GM23338 (cell line): ENCODE measurements at regions not wholly inside any gene's neighbourhood (a gene's known extent, or its start where the extent isn't known, plus 50 kb on each side); places are given as distances from the start of the nearest gene placed in this dataset.

ENCODE experiments used
- ATAC-seq: fragments of 200-7000 bp; cut with Tn5 transposase; 3 replicates; pipeline ENCODE4 v1.9.1; 2020
- DNase-seq: peaks from one replicate; pipeline ENCODE4 v3.0.0-alpha.2; 2015; ENCODE audit warnings: low spot score
- H2AFZ ChIP-seq: fragments of 200-600 bp; sonication (generic); 2 replicates; pipeline ENCODE4 v1.8.0; 2016; ENCODE audit warnings: antibody characterized with exemption, mild to moderate bottlenecking, moderate library complexity
- H3F3A ChIP-seq: fragments of 200-600 bp; sonication (generic); replicated peaks from 2 replicates; pipeline ENCODE4 v1.8.0; 2017; ENCODE audit warnings: antibody characterized with exemption, mixed run types, low read depth
- H3K27ac ChIP-seq: fragments of 200-600 bp; sonication (generic); 2 replicates; pipeline ENCODE4 v1.6.1; 2016; ENCODE audit warnings: low read depth
- H3K27me3 ChIP-seq: fragments of 200-600 bp; sonication (generic); 2 replicates; pipeline ENCODE4 v1.8.0; 2016; ENCODE audit warnings: mild to moderate bottlenecking, mixed run types, moderate library complexity; ENCODE audit not compliant: insufficient read depth
- H3K36me3 ChIP-seq: fragments of 200-600 bp; sonication (generic); 2 replicates; pipeline ENCODE4 v1.8.0; 2016; ENCODE audit warnings: mild to moderate bottlenecking; ENCODE audit not compliant: insufficient read depth
- H3K4me1 ChIP-seq: fragments of 200-600 bp; sonication (generic); 2 replicates; pipeline ENCODE4 v1.8.0; 2016; ENCODE audit warnings: mild to moderate bottlenecking, moderate library complexity; ENCODE audit not compliant: insufficient read depth
- H3K4me2 ChIP-seq: fragments of 200-600 bp; sonication (generic); 2 replicates; pipeline ENCODE4 v1.7.1; 2017; ENCODE audit warnings: mixed run types
- H3K4me3 ChIP-seq: fragments of 200-600 bp; sonication (generic); 2 replicates; pipeline ENCODE4 v1.6.1; 2016; ENCODE audit warnings: mixed run types
- H3K79me2 ChIP-seq: fragments of 200-600 bp; sonication (generic); replicated peaks from 2 replicates; pipeline ENCODE4 v1.8.0; 2017; ENCODE audit warnings: mild to moderate bottlenecking; ENCODE audit not compliant: insufficient read depth
- H3K9me2 ChIP-seq: fragments of 200-600 bp; sonication (generic); 2 replicates; pipeline ENCODE4 v1.8.0; 2017; ENCODE audit not compliant: insufficient read depth
- H4K20me1 ChIP-seq: fragments of 200-600 bp; sonication (generic); replicated peaks from 2 replicates; pipeline ENCODE4 v1.8.0; 2017; ENCODE audit warnings: mild to moderate bottlenecking; ENCODE audit not compliant: insufficient read depth
- H3K27ac Mint-ChIP-seq: 2 replicates; pipeline ENCODE4 v1.8.0; 2020; ENCODE audit warnings: inconsistent platforms, mild to moderate bottlenecking, moderate library complexity, mixed read lengths
- H3K27me3 Mint-ChIP-seq: 3 replicates; pipeline ENCODE4 v1.8.0; 2022; ENCODE audit warnings: low read depth, mild to moderate bottlenecking, moderate library complexity, mixed read lengths, inconsistent platforms; ENCODE audit not compliant: insufficient read depth, poor library complexity
- H3K36me3 Mint-ChIP-seq: 3 replicates; pipeline ENCODE4 v1.8.0; 2021; ENCODE audit warnings: low read depth, mild to moderate bottlenecking, inconsistent platforms, moderate library complexity, mixed read lengths
- H3K4me1 Mint-ChIP-seq: 3 replicates; pipeline ENCODE4 v1.8.0; 2020; ENCODE audit warnings: mild to moderate bottlenecking, inconsistent platforms, mixed read lengths
- H3K4me3 Mint-ChIP-seq: 3 replicates; pipeline ENCODE4 v1.8.0; 2021; ENCODE audit warnings: moderate library complexity, mild to moderate bottlenecking, inconsistent platforms, mixed read lengths
- H3K9me3 Mint-ChIP-seq: 3 replicates; pipeline ENCODE4 v1.8.0; 2020; ENCODE audit warnings: moderate library complexity, mild to moderate bottlenecking, inconsistent platforms, mixed read lengths
- CREB1 ChIP-seq: fragments of 250-450 bp; sonication (Bioruptor Pico); IDR thresholded peaks from 2 replicates; pipeline ENCODE4 v1.5.0; 2020; ENCODE audit warnings: low read depth, mild to moderate bottlenecking, moderate library complexity
- NANOG ChIP-seq: IDR thresholded peaks from 2 replicates; pipeline ENCODE4 v1.6.1; 2016; ENCODE audit warnings: antibody characterized with exemption, borderline replicate concordance
- POLR2AphosphoS5 ChIP-seq: IDR thresholded peaks from 2 replicates; pipeline ENCODE4 v1.6.1; 2016; ENCODE audit warnings: antibody characterized with exemption, low read depth
- STAT1 ChIP-seq: IDR thresholded peaks from one replicate; pipeline ENCODE4 v1.6.1; 2016; ENCODE audit warnings: antibody characterized with exemption; ENCODE audit not compliant: unreplicated experiment
- ZNF114 ChIP-seq: fragments of 250-450 bp; sonication (Bioruptor Pico); IDR thresholded peaks from 2 replicates; pipeline ENCODE4 v1.5.0; 2020; ENCODE audit warnings: mild to moderate bottlenecking, moderate library complexity
- TF ChIP-seq, protein P1 (sequence below): fragments of 250-450 bp; sonication (Bioruptor Pico); IDR thresholded peaks from 2 replicates; pipeline ENCODE4 v1.5.0; 2020; ENCODE audit warnings: mild to moderate bottlenecking, moderate library complexity
- TF ChIP-seq, protein P2 (sequence below): IDR thresholded peaks from 2 replicates; pipeline ENCODE4 v1.6.1; 2016; ENCODE audit warnings: antibody characterized with exemption

GRCh38 chr7:111671927-111672326 is 109.6 kb upstream of the IMMP2L start:
- no peaks in the 10 kb centered on the region for H3F3A ChIP-seq
- no peaks in the 10 kb centered on the region for H3K9me3 Mint-ChIP-seq
- H3K79me2 ChIP-seq, result no peaks in the 10 kb centered on the region
- H3K27me3 ChIP-seq, result no peaks in the 10 kb centered on the region
- no peaks in the 10 kb centered on the region for H3K36me3 Mint-ChIP-seq
- peaks cover 4% of the 10 kb centered on the region for H3K27me3 Mint-ChIP-seq
- H3K27ac ChIP-seq, result no peak overlapping the region
- no peak overlapping the region for H3K4me3 Mint-ChIP-seq
- H4K20me1 ChIP-seq, result no peaks in the 10 kb centered on the region
- ATAC-seq, result no peak
- H3K36me3 ChIP-seq, result no peaks in the 10 kb centered on the region
- H3K4me1 Mint-ChIP-seq, result peaks cover 5% of the 10 kb centered on the region
- DNase-seq, result no peak
- no peak overlapping the region for H3K4me2 ChIP-seq
- peaks cover 10% of the 10 kb centered on the region for H3K4me1 ChIP-seq
- H3K27ac Mint-ChIP-seq, result no peak overlapping the region
- no peaks in the 10 kb centered on the region for H3K9me2 ChIP-seq
- no peak overlapping the region for H2AFZ ChIP-seq
- TF ChIP-seq, protein P1, sequence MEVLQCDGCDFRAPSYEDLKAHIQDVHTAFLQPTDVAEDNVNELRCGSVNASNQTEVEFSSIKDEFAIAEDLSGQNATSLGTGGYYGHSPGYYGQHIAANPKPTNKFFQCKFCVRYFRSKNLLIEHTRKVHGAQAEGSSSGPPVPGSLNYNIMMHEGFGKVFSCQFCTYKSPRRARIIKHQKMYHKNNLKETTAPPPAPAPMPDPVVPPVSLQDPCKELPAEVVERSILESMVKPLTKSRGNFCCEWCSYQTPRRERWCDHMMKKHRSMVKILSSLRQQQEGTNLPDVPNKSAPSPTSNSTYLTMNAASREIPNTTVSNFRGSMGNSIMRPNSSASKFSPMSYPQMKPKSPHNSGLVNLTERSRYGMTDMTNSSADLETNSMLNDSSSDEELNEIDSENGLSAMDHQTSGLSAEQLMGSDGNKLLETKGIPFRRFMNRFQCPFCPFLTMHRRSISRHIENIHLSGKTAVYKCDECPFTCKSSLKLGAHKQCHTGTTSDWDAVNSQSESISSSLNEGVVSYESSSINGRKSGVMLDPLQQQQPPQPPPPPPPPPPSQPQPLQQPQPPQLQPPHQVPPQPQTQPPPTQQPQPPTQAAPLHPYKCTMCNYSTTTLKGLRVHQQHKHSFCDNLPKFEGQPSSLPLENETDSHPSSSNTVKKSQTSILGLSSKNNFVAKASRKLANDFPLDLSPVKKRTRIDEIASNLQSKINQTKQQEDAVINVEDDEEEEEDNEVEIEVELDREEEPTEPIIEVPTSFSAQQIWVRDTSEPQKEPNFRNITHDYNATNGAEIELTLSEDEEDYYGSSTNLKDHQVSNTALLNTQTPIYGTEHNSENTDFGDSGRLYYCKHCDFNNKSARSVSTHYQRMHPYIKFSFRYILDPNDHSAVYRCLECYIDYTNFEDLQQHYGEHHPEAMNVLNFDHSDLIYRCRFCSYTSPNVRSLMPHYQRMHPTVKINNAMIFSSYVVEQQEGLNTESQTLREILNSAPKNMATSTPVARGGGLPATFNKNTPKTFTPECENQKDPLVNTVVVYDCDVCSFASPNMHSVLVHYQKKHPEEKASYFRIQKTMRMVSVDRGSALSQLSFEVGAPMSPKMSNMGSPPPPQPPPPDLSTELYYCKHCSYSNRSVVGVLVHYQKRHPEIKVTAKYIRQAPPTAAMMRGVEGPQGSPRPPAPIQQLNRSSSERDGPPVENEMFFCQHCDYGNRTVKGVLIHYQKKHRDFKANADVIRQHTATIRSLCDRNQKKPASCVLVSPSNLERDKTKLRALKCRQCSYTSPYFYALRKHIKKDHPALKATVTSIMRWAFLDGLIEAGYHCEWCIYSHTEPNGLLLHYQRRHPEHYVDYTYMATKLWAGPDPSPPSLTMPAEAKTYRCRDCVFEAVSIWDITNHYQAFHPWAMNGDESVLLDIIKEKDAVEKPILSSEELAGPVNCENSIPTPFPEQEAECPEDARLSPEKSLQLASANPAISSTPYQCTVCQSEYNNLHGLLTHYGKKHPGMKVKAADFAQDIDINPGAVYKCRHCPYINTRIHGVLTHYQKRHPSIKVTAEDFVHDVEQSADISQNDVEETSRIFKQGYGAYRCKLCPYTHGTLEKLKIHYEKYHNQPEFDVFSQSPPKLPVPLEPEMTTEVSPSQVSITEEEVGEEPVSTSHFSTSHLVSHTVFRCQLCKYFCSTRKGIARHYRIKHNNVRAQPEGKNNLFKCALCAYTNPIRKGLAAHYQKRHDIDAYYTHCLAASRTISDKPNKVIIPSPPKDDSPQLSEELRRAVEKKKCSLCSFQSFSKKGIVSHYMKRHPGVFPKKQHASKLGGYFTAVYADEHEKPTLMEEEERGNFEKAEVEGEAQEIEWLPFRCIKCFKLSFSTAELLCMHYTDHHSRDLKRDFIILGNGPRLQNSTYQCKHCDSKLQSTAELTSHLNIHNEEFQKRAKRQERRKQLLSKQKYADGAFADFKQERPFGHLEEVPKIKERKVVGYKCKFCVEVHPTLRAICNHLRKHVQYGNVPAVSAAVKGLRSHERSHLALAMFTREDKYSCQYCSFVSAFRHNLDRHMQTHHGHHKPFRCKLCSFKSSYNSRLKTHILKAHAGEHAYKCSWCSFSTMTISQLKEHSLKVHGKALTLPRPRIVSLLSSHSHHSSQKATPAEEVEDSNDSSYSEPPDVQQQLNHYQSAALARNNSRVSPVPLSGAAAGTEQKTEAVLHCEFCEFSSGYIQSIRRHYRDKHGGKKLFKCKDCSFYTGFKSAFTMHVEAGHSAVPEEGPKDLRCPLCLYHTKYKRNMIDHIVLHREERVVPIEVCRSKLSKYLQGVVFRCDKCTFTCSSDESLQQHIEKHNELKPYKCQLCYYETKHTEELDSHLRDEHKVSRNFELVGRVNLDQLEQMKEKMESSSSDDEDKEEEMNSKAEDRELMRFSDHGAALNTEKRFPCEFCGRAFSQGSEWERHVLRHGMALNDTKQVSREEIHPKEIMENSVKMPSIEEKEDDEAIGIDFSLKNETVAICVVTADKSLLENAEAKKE, result no peak
- no peak for TF ChIP-seq CREB1 (CRISPR knock-in tag)
- no peak for TF ChIP-seq STAT1
- no peak for TF ChIP-seq ZNF114
- TF ChIP-seq POLR2AphosphoS5, result no peak
- TF ChIP-seq, protein P2, sequence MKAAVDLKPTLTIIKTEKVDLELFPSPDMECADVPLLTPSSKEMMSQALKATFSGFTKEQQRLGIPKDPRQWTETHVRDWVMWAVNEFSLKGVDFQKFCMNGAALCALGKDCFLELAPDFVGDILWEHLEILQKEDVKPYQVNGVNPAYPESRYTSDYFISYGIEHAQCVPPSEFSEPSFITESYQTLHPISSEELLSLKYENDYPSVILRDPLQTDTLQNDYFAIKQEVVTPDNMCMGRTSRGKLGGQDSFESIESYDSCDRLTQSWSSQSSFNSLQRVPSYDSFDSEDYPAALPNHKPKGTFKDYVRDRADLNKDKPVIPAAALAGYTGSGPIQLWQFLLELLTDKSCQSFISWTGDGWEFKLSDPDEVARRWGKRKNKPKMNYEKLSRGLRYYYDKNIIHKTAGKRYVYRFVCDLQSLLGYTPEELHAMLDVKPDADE, result no peak
- TF ChIP-seq NANOG, result no peak
- no peak overlapping the region for H3K4me3 ChIP-seq
